ENCODE measurements at regions not wholly inside any gene's neighbourhood (a gene's known extent, or its start where the extent isn't known, plus 50 kb on each side); places are given as distances from the start of the nearest gene placed in this dataset.

GRCh38 chr4:141435446-141436225 is 200.7 kb upstream of the IL15 start:
- Mint-ChIP-seq H3K36me3 (ENCODE audit: low read depth, unreplicated experiment) (no peaks in the 10 kb centered on the region), H3K4me3 (ENCODE audit: unreplicated experiment) (no peak overlapping the region), H3K27me3 (ENCODE audit: low read depth, unreplicated experiment) (no peaks in the 10 kb centered on the region), H3K9me3 (ENCODE audit: unreplicated experiment) (peaks cover 3% of the 10 kb centered on the region), H3K27ac (ENCODE audit: unreplicated experiment) (no peak overlapping the region), H3K4me1 (ENCODE audit: low read depth, unreplicated experiment) (peaks cover 9% of the 10 kb centered on the region)
- no peak overlapping the region for H2AFZ ChIP-seq (ENCODE audit: low read depth, low read length)
- no peak overlapping the region for H3K4me2 ChIP-seq (ENCODE audit: low read length)
- FAIRE-seq (no peak), DNase-seq (ENCODE audit: low read depth) (peak; percentile 11)
- H3K27me3 ChIP-seq (ENCODE audit: insufficient read depth, low read length), result no peaks in the 10 kb centered on the region
- no peak overlapping the region for H3K4me3 ChIP-seq (ENCODE audit: insufficient read depth, low read depth, low read length)
- H3K27ac ChIP-seq (ENCODE audit: low read depth, low read length), result no peak overlapping the region
- H3K36me3 ChIP-seq (ENCODE audit: insufficient read depth, low read length), result no peaks in the 10 kb centered on the region
- H3K4me1 ChIP-seq (ENCODE audit: insufficient read depth, low read length), result no peaks in the 10 kb centered on the region
- no peaks in the 10 kb centered on the region for H3K9me3 ChIP-seq (ENCODE audit: insufficient read depth, low read depth, low read length)
- no peak for TF ChIP-seq CTCF (IDR thresholded peaks at IDR 0.05; ENCODE audit: insufficient read depth, low read depth, low read length)
- no peak for TF ChIP-seq EZH2 (IDR thresholded peaks at IDR 0.05; ENCODE audit: insufficient read depth, low read length)
- no peaks in the 10 kb centered on the region for H3K79me2 ChIP-seq (ENCODE audit: insufficient read depth, low read length)
- H3K9ac ChIP-seq (ENCODE audit: low read length), result no peak overlapping the region
- no peaks in the 10 kb centered on the region for H4K20me1 ChIP-seq (ENCODE audit: insufficient read depth, low read length)

- no peak for TF ChIP-seq EZH2 (IDR thresholded peaks at IDR 0.05; ENCODE audit: insufficient read depth, low read length)
- no peak for TF ChIP-seq CTCF (IDR thresholded peaks at IDR 0.05; ENCODE audit: insufficient read depth, low read depth, low read length)
- H3K4me3 ChIP-seq (ENCODE audit: insufficient read depth, low read depth, low read length), result no peak overlapping the region
- H2AFZ ChIP-seq (ENCODE audit: low read depth, low read length), result no peak overlapping the region
- Mint-ChIP-seq H3K27me3 (ENCODE audit: low read depth, unreplicated experiment) (no peaks in the 10 kb centered on the region), H3K36me3 (ENCODE audit: low read depth, unreplicated experiment) (no peaks in the 10 kb centered on the region), H3K4me1 (ENCODE audit: low read depth, unreplicated experiment) (no peaks in the 10 kb centered on the region), H3K9me3 (ENCODE audit: unreplicated experiment) (peaks cover 2% of the 10 kb centered on the region), H3K4me3 (ENCODE audit: unreplicated experiment) (no peak overlapping the region), H3K27ac (ENCODE audit: unreplicated experiment) (no peak overlapping the region)
- no peak for DNase-seq (ENCODE audit: low read depth)
- no peak overlapping the region for H3K27ac ChIP-seq (ENCODE audit: low read depth, low read length)
- no peaks in the 10 kb centered on the region for H3K36me3 ChIP-seq (ENCODE audit: insufficient read depth, low read length)
- no peaks in the 10 kb centered on the region for H3K27me3 ChIP-seq (ENCODE audit: insufficient read depth, low read length)
- no peak overlapping the region for H3K9ac ChIP-seq (ENCODE audit: low read length)
- no peaks in the 10 kb centered on the region for H4K20me1 ChIP-seq (ENCODE audit: insufficient read depth, low read length)
- H3K4me2 ChIP-seq (ENCODE audit: low read length), result no peak overlapping the region
- no peaks in the 10 kb centered on the region for H3K4me1 ChIP-seq (ENCODE audit: insufficient read depth, low read length)
- no peak for FAIRE-seq
- H3K9me3 ChIP-seq (ENCODE audit: insufficient read depth, low read depth, low read length), result no peaks in the 10 kb centered on the region
- H3K79me2 ChIP-seq (ENCODE audit: insufficient read depth, low read length), result no peaks in the 10 kb centered on the region
Measured at GRCh38 chr4:141439223-141439622, 197.2 kb upstream of the IL15 start.

GRCh38 chr4:141447761-141448160 is 188.6 kb upstream of the IL15 start:
- Histone ChIP-seq H3K9me3 (ENCODE audit: insufficient read depth, low read depth, low read length) (no peaks in the 10 kb centered on the region), H3K36me3 (ENCODE audit: insufficient read depth, low read length) (no peaks in the 10 kb centered on the region), H3K27me3 (ENCODE audit: insufficient read depth, low read length) (no peaks in the 10 kb centered on the region), H3K4me2 (ENCODE audit: low read length) (no peak overlapping the region), H3K9ac (ENCODE audit: low read length) (no peak overlapping the region), H3K79me2 (ENCODE audit: insufficient read depth, low read length) (no peaks in the 10 kb centered on the region), H4K20me1 (ENCODE audit: insufficient read depth, low read length) (no peaks in the 10 kb centered on the region), H3K4me1 (ENCODE audit: insufficient read depth, low read length) (no peaks in the 10 kb centered on the region), H2AFZ (ENCODE audit: low read depth, low read length) (no peak overlapping the region), H3K4me3 (ENCODE audit: insufficient read depth, low read depth, low read length) (no peak overlapping the region), H3K27ac (ENCODE audit: low read depth, low read length) (no peak overlapping the region)
- FAIRE-seq, result no peak
- Mint-ChIP-seq H3K9me3 (ENCODE audit: unreplicated experiment) (no peaks in the 10 kb centered on the region), H3K4me1 (ENCODE audit: low read depth, unreplicated experiment) (no peaks in the 10 kb centered on the region), H3K36me3 (ENCODE audit: low read depth, unreplicated experiment) (no peaks in the 10 kb centered on the region), H3K27ac (ENCODE audit: unreplicated experiment) (no peak overlapping the region), H3K27me3 (ENCODE audit: low read depth, unreplicated experiment) (no peaks in the 10 kb centered on the region), H3K4me3 (ENCODE audit: unreplicated experiment) (no peak overlapping the region)
- DNase-seq (ENCODE audit: low read depth), result no peak
- TF ChIP-seq CTCF (IDR thresholded peaks at IDR 0.05; ENCODE audit: insufficient read depth, low read depth, low read length) (no peak), EZH2 (IDR thresholded peaks at IDR 0.05; ENCODE audit: insufficient read depth, low read length) (no peak)
